ENCODE measurements at regions not wholly inside any gene's neighbourhood (a gene's known extent, or its start where the extent isn't known, plus 50 kb on each side); places are given as distances from the start of the nearest gene placed in this dataset.

- Mint-ChIP-seq H3K9me3 (peaks cover 0 to 16% (median 2%) of the 10 kb centered on the region in 7 donors), H3K27ac (no peak overlapping the region), H3K36me3 (no peaks in the 10 kb centered on the region), H3K4me1 (no peaks in the 10 kb centered on the region), H3K4me3 (no peak overlapping the region), H3K27me3 (ENCODE audit: low read depth in 3 of 3) (no peaks in the 10 kb centered on the region)
- no CpG with 5 or more reads among the region's 8 CpGs for WGBS (ENCODE audit: insufficient coverage)
- intact Hi-C loops (cut with micrococcal nuclease): no loop called here
- no peak overlapping the region for H3K4me2 ChIP-seq (replicated peaks; ENCODE audit: extremely low read depth, low read length, poor library complexity, severe bottlenecking)
- H3K9ac ChIP-seq (ENCODE audit: insufficient read depth, low read length, poor library complexity, severe bottlenecking): no peak overlapping the region
- no peaks in the 10 kb centered on the region for H3K79me2 ChIP-seq (ENCODE audit: insufficient read depth, low read length)
- TF ChIP-seq, protein P1, sequence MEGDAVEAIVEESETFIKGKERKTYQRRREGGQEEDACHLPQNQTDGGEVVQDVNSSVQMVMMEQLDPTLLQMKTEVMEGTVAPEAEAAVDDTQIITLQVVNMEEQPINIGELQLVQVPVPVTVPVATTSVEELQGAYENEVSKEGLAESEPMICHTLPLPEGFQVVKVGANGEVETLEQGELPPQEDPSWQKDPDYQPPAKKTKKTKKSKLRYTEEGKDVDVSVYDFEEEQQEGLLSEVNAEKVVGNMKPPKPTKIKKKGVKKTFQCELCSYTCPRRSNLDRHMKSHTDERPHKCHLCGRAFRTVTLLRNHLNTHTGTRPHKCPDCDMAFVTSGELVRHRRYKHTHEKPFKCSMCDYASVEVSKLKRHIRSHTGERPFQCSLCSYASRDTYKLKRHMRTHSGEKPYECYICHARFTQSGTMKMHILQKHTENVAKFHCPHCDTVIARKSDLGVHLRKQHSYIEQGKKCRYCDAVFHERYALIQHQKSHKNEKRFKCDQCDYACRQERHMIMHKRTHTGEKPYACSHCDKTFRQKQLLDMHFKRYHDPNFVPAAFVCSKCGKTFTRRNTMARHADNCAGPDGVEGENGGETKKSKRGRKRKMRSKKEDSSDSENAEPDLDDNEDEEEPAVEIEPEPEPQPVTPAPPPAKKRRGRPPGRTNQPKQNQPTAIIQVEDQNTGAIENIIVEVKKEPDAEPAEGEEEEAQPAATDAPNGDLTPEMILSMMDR (IDR thresholded peaks at IDR 0.05): no peak
- no peaks in the 10 kb centered on the region for H3K36me3 ChIP-seq (replicated peaks in 1 of 2; ENCODE audit: control insufficient read depth in 1 of 2, insufficient read depth in 2 of 2, low read length in 2 of 2)
- no peaks in the 10 kb centered on the region for H3K4me1 ChIP-seq (ENCODE audit: control insufficient read depth in 1 of 2, insufficient read depth in 2 of 2, low read length in 2 of 2)
- H3K4me3 ChIP-seq (replicated peaks in 1 of 3; ENCODE audit: low read depth in 2 of 3, low read length in 3 of 3): no peak overlapping the region
- no peaks in the 10 kb centered on the region for H4K20me1 ChIP-seq (ENCODE audit: insufficient read depth, low read length)
- H3K9me3 ChIP-seq (replicated peaks in 1 of 2; ENCODE audit: control insufficient read depth in 1 of 2, insufficient read depth in 1 of 2, low read length in 2 of 2): peaks cover 10 to 14% of the 10 kb centered on the region in 2 donors
- no peak overlapping the region for H2AFZ ChIP-seq (ENCODE audit: insufficient read depth, low read depth, low read length, poor library complexity, severe bottlenecking)
- no peak for DNase-seq
- no peaks in the 10 kb centered on the region for H3K27me3 ChIP-seq (ENCODE audit: control insufficient read depth in 2 of 2, insufficient read depth in 2 of 2, low read length in 2 of 2)
- H3K27ac ChIP-seq (ENCODE audit: low read depth in 1 of 2, low read length in 2 of 2): no peak overlapping the region
Observed at GRCh38 chr5:44225231-44226160, 163.7 kb downstream of the FGF10 start.

GRCh38 chr5:44199408-44199807 is 189.8 kb downstream of the FGF10 start:
- Histone ChIP-seq H4K20me1 (ENCODE audit: insufficient read depth, low read length) (no peaks in the 10 kb centered on the region), H3K79me2 (ENCODE audit: insufficient read depth, low read length) (no peaks in the 10 kb centered on the region), H3K4me1 (ENCODE audit: control insufficient read depth in 1 of 2, insufficient read depth in 2 of 2, low read length in 2 of 2) (no peaks in the 10 kb centered on the region), H2AFZ (ENCODE audit: insufficient read depth, low read depth, low read length, poor library complexity, severe bottlenecking) (no peak overlapping the region), H3K9ac (ENCODE audit: insufficient read depth, low read length, poor library complexity, severe bottlenecking) (no peak overlapping the region), H3K27ac (ENCODE audit: low read depth in 1 of 2, low read length in 2 of 2) (no peak overlapping the region), H3K27me3 (ENCODE audit: control insufficient read depth in 2 of 2, insufficient read depth in 2 of 2, low read length in 2 of 2) (no peaks in the 10 kb centered on the region), H3K9me3 (replicated peaks in 1 of 2; ENCODE audit: control insufficient read depth in 1 of 2, insufficient read depth in 1 of 2, low read length in 2 of 2) (peaks cover 7 to 26% of the 10 kb centered on the region in 2 donors), H3K4me3 (replicated peaks in 1 of 3; ENCODE audit: low read depth in 2 of 3, low read length in 3 of 3) (no peak overlapping the region), H3K36me3 (replicated peaks in 1 of 2; ENCODE audit: control insufficient read depth in 1 of 2, insufficient read depth in 2 of 2, low read length in 2 of 2) (no peaks in the 10 kb centered on the region), H3K4me2 (replicated peaks; ENCODE audit: extremely low read depth, low read length, poor library complexity, severe bottlenecking) (no peak overlapping the region)
- H3K9me3 Mint-ChIP-seq: peaks cover 0 to 22% (median 12%) of the 10 kb centered on the region in 7 donors
- no peaks in the 10 kb centered on the region for H3K4me1 Mint-ChIP-seq
- no peak overlapping the region for H3K4me3 Mint-ChIP-seq
- 95% methylated on average over 1 of the region's 1 CpG for WGBS (ENCODE audit: insufficient coverage)
- no peak for DNase-seq
- H3K27me3 Mint-ChIP-seq (ENCODE audit: low read depth in 3 of 3): no peaks in the 10 kb centered on the region
- TF ChIP-seq, protein P1 (IDR thresholded peaks at IDR 0.05): no peak
- H3K36me3 Mint-ChIP-seq: no peaks in the 10 kb centered on the region
- intact Hi-C loops (cut with micrococcal nuclease): no loop called here
- no peak overlapping the region for H3K27ac Mint-ChIP-seq
